ENCODE measurements at regions not wholly inside any gene's neighbourhood (a gene's known extent, or its start where the extent isn't known, plus 50 kb on each side); places are given as distances from the start of the nearest gene placed in this dataset.

DNA sequence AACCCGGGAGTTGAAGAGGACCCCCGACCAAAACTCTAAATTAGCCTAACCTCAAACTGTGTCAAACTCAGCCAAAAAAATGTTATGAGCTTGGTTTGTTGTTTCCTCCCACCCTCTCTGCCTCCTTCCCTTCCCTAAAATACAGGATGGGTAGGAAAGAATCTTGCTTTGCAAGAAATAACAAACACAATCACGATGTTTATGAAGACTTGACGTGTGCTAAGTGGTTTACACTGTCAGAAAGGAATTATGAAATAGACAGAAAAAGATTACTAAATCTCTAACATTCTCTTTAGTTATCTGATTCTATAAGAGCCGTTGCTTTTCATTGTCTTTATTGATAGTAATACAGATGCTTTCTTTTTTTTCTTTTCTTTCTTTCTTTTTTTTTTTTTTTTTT, 285.1 kb downstream of the BMP7 start:
- no peaks in the 10 kb centered on the region for H3K4me1 ChIP-seq (ENCODE audit: control insufficient read depth, insufficient read depth, low read length)
- no peaks in the 10 kb centered on the region for H3K27me3 ChIP-seq (ENCODE audit: control insufficient read depth, insufficient read depth, low read length)
- H3K9me3 ChIP-seq (replicated peaks; ENCODE audit: low read length): no peaks in the 10 kb centered on the region
- no peaks in the 10 kb centered on the region for H3K36me3 ChIP-seq (ENCODE audit: insufficient read depth, low read length)
- H3K4me2 ChIP-seq (ENCODE audit: low read length): no peak overlapping the region
- H3K9ac ChIP-seq (ENCODE audit: low read depth, low read length): no peak overlapping the region
- H3K4me3 ChIP-seq (ENCODE audit: low read length): no peak overlapping the region

DNA sequence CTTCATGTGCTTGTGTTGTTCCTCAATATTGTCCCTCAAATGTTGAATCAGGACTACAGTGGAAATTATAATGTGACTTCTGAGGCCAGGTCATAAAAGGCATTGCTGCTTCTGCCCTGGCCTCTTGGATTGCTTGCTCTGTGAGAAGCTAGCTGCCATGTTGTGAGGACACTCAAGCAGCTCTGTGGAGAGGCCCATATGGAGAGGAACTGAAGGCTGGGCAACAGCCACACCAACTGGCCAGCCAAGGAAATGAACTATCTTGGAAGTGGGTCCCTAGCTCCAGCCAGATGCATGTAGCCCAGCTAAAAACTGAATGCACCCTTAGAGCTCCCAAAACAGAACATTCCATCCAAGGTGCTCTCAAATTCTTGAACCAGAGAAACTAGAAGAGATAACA, 282.6 kb downstream of the BMP7 start:
- H3K9ac ChIP-seq (ENCODE audit: low read depth, low read length): no peak overlapping the region
- peaks cover 4% of the 10 kb centered on the region for H3K9me3 ChIP-seq (replicated peaks; ENCODE audit: low read length)
- no peaks in the 10 kb centered on the region for H3K4me1 ChIP-seq (ENCODE audit: control insufficient read depth, insufficient read depth, low read length)
- H3K4me2 ChIP-seq (ENCODE audit: low read length): no peak overlapping the region
- no peak overlapping the region for H3K4me3 ChIP-seq (ENCODE audit: low read length)
- H3K27me3 ChIP-seq (ENCODE audit: control insufficient read depth, insufficient read depth, low read length): no peaks in the 10 kb centered on the region
- H3K36me3 ChIP-seq (ENCODE audit: insufficient read depth, low read length): no peaks in the 10 kb centered on the region

DNA sequence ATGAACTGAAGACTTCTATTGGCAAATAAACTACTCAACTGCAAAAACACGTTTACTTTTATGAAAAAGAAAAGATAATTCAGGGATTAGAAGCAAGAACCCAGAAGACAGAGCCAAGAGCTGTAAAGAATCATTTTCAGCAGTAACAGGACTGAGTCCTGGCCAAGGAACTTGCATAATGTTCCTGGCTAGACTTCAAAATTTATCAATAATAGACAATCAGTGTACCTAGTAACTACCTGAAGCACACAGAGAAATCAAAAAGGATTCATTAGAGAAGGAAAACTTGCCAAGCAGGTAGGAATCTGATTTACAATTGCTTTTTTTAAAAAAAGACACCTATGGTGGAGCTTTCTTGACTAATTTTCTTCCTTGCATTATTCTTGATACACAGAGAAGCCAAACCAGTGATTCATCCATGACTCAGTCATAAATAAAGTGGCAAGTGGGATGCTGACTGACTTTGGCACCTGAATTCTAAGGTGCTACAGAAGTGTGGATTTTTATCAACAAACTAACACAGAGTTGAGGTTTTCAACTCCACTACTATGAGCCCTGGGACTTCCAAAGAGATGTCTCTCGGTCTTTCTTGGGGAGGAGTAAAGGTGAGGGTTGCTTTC, 281.3 kb downstream of the BMP7 start:
- Histone ChIP-seq H3K4me1 (ENCODE audit: control insufficient read depth, insufficient read depth, low read length) (no peaks in the 10 kb centered on the region), H3K4me3 (ENCODE audit: low read length) (no peak overlapping the region), H3K9me3 (replicated peaks; ENCODE audit: low read length) (peaks cover 4% of the 10 kb centered on the region), H3K9ac (ENCODE audit: low read depth, low read length) (no peak overlapping the region), H3K27me3 (ENCODE audit: control insufficient read depth, insufficient read depth, low read length) (no peaks in the 10 kb centered on the region), H3K4me2 (ENCODE audit: low read length) (no peak overlapping the region), H3K36me3 (ENCODE audit: insufficient read depth, low read length) (no peaks in the 10 kb centered on the region)

DNA sequence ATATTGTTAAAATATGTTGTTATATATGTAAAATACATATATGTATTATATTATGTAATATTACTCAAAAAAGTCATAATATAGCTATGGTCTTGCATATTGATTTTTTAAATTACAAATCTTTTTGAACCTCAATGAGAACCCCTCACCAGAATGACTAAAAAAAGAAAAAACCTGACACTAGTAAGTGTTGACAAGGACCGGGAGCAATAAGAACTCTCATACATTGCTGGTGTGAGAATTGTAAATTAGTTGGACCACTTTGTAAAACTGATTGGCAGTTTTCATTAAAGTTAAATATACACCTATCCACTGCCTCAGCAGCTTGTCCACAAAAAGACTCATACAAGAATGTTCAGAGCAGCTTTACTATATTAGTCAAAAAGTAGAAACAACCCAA, 280.0 kb downstream of the BMP7 start:
- Histone ChIP-seq H3K36me3 (ENCODE audit: insufficient read depth, low read length) (no peaks in the 10 kb centered on the region), H3K4me2 (ENCODE audit: low read length) (no peak overlapping the region), H3K4me1 (ENCODE audit: control insufficient read depth, insufficient read depth, low read length) (no peaks in the 10 kb centered on the region), H3K9ac (ENCODE audit: low read depth, low read length) (no peak overlapping the region), H3K27me3 (ENCODE audit: control insufficient read depth, insufficient read depth, low read length) (no peaks in the 10 kb centered on the region), H3K9me3 (replicated peaks; ENCODE audit: low read length) (peaks cover 7% of the 10 kb centered on the region), H3K4me3 (ENCODE audit: low read length) (no peak overlapping the region)

DNA sequence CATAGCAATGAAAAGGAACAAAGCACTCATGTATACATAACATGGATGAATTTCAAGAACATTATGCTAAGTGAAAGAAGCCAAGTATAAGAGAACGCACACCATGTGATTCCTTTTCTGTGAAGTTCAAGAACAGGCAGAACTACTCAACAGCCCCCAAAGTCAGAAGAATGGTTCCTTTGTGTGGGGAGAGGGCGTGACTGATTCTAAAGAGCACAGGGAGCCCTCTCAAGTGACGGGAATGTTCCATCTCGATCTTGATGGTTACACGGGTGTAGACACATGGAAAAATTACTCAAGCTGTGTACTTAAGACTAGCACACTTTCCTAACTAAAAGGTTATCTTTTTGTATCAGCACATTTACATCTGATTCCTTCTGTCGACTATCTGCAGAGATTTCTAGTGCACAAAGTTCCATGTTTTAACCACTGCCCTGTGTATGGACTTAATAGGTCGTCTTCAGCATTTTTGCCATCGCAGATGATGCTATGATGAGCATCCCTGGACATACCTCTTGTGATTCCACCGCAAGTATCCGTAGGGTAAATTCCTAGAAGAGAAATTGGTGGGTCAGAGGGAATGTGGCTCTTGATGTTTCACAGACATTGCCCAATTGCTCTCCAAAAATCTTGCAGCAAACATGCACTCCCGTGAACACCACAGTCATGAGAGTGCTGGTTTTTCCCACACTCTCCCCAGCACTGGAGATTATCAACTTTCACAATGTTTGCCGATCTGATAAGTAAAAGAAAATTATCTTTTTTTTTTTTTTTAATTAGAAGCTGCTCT, 279.3 kb downstream of the BMP7 start:
- Histone ChIP-seq H3K9me3 (replicated peaks; ENCODE audit: low read length) (peaks cover 7% of the 10 kb centered on the region), H3K27me3 (ENCODE audit: control insufficient read depth, insufficient read depth, low read length) (no peaks in the 10 kb centered on the region), H3K4me3 (ENCODE audit: low read length) (no peak overlapping the region)

DNA sequence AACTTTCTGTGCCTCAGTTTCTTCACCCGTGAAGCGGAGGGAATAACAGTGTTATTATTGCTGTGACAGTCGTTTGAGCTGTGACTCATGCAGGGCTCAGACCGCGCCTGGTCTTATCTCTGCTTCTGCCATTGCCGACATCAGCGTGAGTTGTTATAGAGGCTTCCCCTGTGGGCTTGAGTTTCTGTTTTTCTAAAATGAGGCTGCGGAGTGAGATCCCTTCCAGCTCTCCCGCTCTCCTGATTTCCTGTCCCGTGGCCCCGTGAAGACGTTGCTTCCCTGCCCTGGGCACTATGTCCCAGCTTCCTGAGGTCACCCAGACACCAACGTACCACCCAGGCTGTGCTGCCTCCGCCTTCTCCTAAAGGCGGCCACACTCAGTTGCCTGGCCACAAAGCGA, 278.5 kb downstream of the BMP7 start:
- Histone ChIP-seq H3K36me3 (ENCODE audit: insufficient read depth, low read length) (no peaks in the 10 kb centered on the region), H3K4me1 (ENCODE audit: control insufficient read depth, insufficient read depth, low read length) (no peaks in the 10 kb centered on the region), H3K9me3 (replicated peaks; ENCODE audit: low read length) (peaks cover 7% of the 10 kb centered on the region), H3K4me2 (ENCODE audit: low read length) (no peak overlapping the region), H3K27me3 (ENCODE audit: control insufficient read depth, insufficient read depth, low read length) (no peaks in the 10 kb centered on the region), H3K4me3 (ENCODE audit: low read length) (no peak overlapping the region), H3K9ac (ENCODE audit: low read depth, low read length) (no peak overlapping the region)

More for the DNA sequence above, 279.3 kb downstream of the BMP7 start:
- Histone ChIP-seq H3K4me1 (ENCODE audit: control insufficient read depth, insufficient read depth, low read length) (no peaks in the 10 kb centered on the region), H3K4me2 (ENCODE audit: low read length) (no peak overlapping the region), H3K36me3 (ENCODE audit: insufficient read depth, low read length) (no peaks in the 10 kb centered on the region), H3K9ac (ENCODE audit: low read depth, low read length) (no peak overlapping the region)

DNA sequence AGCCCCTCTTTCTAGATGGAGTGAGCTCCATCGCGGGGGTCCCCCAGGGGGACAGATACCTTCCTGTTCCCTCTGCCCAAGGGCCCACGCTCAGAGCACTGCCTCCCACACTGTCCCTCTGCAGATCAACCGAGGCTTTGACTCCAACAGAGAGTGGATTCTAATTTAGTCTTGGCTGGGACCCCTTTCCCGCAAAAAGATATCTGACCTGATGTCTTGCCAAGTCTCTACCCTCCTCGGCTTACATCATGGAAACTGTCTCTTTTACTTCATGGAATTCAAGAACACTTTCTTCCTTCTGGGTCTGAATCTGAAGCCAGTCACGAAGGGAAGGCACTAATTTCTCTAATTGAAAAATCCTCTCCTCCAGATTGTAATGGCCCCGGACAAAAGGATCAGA, 278.0 kb downstream of the BMP7 start:
- no peaks in the 10 kb centered on the region for H3K4me1 ChIP-seq (ENCODE audit: control insufficient read depth, insufficient read depth, low read length)
- H3K9ac ChIP-seq (ENCODE audit: low read depth, low read length): no peak overlapping the region

DNA sequence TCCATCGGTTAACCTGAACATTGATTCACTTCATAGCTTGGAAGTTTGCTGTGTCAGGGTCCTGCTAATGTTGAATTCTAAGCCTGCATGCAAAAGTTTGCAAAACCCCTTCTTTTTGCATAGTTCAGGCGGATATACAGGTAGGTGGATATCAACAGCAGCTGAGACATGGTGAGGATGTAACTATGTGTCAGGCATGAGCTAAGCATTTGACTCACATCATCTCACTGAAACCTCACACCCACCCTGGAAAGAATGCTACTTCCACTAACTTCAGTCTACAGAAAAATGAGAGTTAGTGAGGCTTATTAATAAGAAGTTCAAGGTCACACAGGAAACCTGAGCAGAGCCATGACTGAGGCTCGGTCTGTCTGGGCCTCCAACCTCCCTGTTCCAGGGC, 276.9 kb downstream of the BMP7 start:
- H3K4me1 ChIP-seq (ENCODE audit: control insufficient read depth, insufficient read depth, low read length): no peaks in the 10 kb centered on the region
- no peaks in the 10 kb centered on the region for H3K27me3 ChIP-seq (ENCODE audit: control insufficient read depth, insufficient read depth, low read length)
- peaks cover 7% of the 10 kb centered on the region for H3K9me3 ChIP-seq (replicated peaks; ENCODE audit: low read length)
- H3K9ac ChIP-seq (ENCODE audit: low read depth, low read length): no peak overlapping the region
- H3K36me3 ChIP-seq (ENCODE audit: insufficient read depth, low read length): no peaks in the 10 kb centered on the region
- no peak overlapping the region for H3K4me3 ChIP-seq (ENCODE audit: low read length)
- no peak overlapping the region for H3K4me2 ChIP-seq (ENCODE audit: low read length)

More for the DNA sequence above, 278.0 kb downstream of the BMP7 start:
- peaks cover 7% of the 10 kb centered on the region for H3K9me3 ChIP-seq (replicated peaks; ENCODE audit: low read length)
- no peak overlapping the region for H3K4me3 ChIP-seq (ENCODE audit: low read length)
- H3K36me3 ChIP-seq (ENCODE audit: insufficient read depth, low read length): no peaks in the 10 kb centered on the region
- H3K4me2 ChIP-seq (ENCODE audit: low read length): no peak overlapping the region
- no peaks in the 10 kb centered on the region for H3K27me3 ChIP-seq (ENCODE audit: control insufficient read depth, insufficient read depth, low read length)

DNA sequence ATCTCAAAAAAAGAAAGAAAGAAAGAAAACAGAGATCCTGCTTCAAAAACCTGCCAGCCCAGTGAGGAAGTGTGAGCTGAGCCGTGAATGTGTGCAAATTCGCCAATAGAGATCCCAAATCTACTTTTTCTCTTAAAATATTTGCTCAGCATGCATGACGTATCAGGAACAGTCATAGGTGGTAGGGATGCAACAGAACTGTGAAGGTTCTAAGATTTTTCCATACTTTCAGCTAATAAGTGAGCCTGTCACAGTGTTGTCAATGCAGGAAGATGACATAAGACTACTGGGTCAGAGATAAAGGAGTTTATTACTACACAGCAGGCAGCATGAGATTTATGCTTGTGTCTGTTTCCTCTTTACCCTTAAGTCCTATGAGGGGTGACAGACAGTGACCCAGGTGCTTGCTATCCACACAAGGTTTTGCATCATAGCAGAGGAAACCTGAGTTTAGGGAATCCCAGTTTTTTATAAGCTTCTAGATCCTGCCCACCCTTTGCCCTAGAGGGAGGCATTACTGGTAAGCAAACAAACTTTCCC, 273.4 kb downstream of the BMP7 start:
- Histone ChIP-seq H3K36me3 (ENCODE audit: insufficient read depth, low read length) (no peaks in the 10 kb centered on the region), H3K9me3 (replicated peaks; ENCODE audit: low read length) (peaks cover 4% of the 10 kb centered on the region), H3K9ac (ENCODE audit: low read depth, low read length) (no peak overlapping the region), H3K27me3 (ENCODE audit: control insufficient read depth, insufficient read depth, low read length) (no peaks in the 10 kb centered on the region), H3K4me2 (ENCODE audit: low read length) (no peak overlapping the region), H3K4me3 (ENCODE audit: low read length) (no peak overlapping the region), H3K4me1 (ENCODE audit: control insufficient read depth, insufficient read depth, low read length) (no peaks in the 10 kb centered on the region)

DNA sequence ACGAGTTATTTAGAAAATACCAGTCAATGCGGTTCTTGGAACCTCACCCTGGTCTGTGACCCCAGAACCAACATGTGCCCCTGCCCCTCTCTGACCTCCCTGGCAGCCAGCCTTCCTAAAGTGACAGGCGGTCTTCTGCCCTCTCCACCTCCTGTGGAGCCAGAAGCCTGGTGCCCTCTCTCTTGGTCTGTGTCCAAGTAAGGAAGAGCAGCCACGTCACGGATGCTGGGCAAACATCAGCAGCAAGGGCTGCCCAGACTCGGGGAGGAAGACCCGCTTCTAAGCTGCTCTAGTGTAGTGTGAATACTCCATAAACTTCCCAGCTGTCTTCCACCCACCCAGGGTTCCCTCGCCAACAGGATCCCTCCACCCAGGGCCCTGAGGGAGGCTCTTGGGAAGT, 272.4 kb downstream of the BMP7 start:
- H3K4me3 ChIP-seq (ENCODE audit: low read length): no peak overlapping the region

DNA sequence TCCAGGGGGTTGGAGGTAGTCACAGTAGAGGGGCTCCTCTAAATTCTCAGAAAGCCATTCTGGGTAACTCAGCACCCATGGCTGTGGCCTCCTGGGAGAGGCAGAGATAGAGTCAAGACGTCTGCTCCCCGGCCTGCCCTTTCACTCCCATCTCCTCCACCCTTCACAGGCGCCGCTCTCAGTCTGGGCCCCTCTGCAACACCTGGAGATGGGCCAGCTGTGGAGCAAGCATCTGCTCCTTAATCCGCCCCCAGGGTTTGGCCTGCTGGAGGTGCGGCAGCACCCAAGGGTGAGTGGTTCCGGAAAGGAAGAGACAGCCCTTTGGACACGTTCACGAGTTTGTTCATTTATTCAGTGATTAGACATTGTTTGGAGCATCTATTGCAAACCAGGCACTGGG, 271.3 kb downstream of the BMP7 start:
- Histone ChIP-seq H3K9me3 (replicated peaks; ENCODE audit: low read length) (peaks cover 16% of the 10 kb centered on the region), H3K4me1 (ENCODE audit: control insufficient read depth, insufficient read depth, low read length) (no peaks in the 10 kb centered on the region), H3K4me3 (ENCODE audit: low read length) (no peak overlapping the region), H3K9ac (ENCODE audit: low read depth, low read length) (no peak overlapping the region), H3K27me3 (ENCODE audit: control insufficient read depth, insufficient read depth, low read length) (no peaks in the 10 kb centered on the region), H3K4me2 (ENCODE audit: low read length) (no peak overlapping the region), H3K36me3 (ENCODE audit: insufficient read depth, low read length) (no peaks in the 10 kb centered on the region)

More for the DNA sequence above, 272.4 kb downstream of the BMP7 start:
- Histone ChIP-seq H3K4me1 (ENCODE audit: control insufficient read depth, insufficient read depth, low read length) (no peaks in the 10 kb centered on the region), H3K36me3 (ENCODE audit: insufficient read depth, low read length) (no peaks in the 10 kb centered on the region), H3K9me3 (replicated peaks; ENCODE audit: low read length) (peaks cover 9% of the 10 kb centered on the region), H3K4me2 (ENCODE audit: low read length) (no peak overlapping the region), H3K9ac (ENCODE audit: low read depth, low read length) (no peak overlapping the region), H3K27me3 (ENCODE audit: control insufficient read depth, insufficient read depth, low read length) (no peaks in the 10 kb centered on the region)

Measured in skeletal muscle satellite cell (primary cell).